Bone marrow (tissue), 2 donors: ENCODE measurements at regions not wholly inside any gene's neighbourhood (a gene's known extent, or its start where the extent isn't known, plus 50 kb on each side); places are given as distances from the start of the nearest gene placed in this dataset.

Experiments used
- DNase-seq, 2 donors: peaks; one replicate each; lab custom pipeline; 2025; lab: John Stamatoyannopoulos, UW

DNA sequence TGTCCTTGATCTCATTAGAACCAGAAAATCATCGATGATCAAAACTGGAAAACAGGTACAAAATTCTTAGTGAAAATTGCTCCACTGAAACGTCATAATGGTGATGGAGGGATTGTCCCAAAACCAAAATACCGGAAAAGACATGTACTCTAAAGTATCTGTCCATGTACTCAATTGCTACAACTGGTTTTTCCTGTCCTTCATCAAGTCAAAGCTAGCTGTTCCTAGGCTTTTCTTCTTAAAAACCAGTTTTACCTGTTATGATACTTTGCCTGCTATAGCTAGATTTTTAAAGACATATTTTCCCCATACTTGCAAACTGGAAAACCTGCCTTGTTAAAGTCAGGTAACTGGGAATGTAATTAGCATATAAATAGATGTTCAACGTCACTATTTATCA lies 50.5 kb upstream of the LRRC1 start:
- no peak for DNase-seq

GRCh38 chr6:53741034-53741823 lies 53.6 kb upstream of the LRRC1 start:
- DNase-seq: no peak

GRCh38 chr6:53737746-53738145 lies 57.1 kb upstream of the LRRC1 start:
- DNase-seq: no peak

- DNase-seq: no peak
Measured at GRCh38 chr6:53735896-53736295, 58.9 kb upstream of the LRRC1 start.

DNA sequence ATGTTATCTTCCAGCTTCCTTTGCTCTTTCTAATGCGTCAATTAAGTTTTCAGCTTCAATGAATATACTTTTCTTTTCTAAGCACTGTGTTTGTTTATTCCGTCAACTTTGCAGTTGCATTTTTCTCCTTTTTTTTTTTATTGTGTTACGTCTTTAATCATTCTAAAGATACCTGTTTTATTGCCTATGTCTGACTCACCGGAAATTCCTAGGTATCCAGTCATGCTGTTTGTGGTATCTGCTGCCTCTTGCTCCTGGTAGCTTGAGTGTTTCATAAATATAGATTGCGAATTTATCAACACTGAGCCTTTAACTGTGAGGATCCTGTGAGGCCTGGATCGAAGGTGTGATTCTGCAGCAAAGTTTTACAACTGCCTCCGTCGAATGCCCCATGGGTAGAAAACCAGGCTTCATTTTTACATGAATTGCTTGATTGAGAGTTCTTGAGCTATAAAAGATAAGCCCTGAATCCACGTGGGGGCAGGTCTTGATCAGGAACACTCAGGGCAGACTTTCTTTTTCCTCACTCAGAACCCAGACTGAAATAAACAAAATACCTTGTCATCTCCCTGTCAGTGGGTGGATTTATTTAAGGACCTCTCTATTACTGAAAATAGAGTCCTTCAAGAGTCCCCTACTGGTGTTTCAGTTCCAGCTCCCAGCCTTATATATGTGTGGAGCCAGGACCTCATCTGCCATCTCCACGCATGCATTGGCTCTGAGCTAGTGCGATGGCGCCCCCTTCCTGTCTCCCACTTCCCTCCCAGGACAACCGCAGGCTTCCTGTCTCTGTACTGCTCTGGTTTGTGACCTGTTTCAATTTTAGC lies 60.1 kb upstream of the LRRC1 start:
- DNase-seq: no peak

- DNase-seq: no peak
Measured at GRCh38 chr6:53731866-53732636, 62.8 kb upstream of the LRRC1 start.

- DNase-seq: no peak
Measured at GRCh38 chr6:53730767-53731166, 64.0 kb upstream of the LRRC1 start.

DNA sequence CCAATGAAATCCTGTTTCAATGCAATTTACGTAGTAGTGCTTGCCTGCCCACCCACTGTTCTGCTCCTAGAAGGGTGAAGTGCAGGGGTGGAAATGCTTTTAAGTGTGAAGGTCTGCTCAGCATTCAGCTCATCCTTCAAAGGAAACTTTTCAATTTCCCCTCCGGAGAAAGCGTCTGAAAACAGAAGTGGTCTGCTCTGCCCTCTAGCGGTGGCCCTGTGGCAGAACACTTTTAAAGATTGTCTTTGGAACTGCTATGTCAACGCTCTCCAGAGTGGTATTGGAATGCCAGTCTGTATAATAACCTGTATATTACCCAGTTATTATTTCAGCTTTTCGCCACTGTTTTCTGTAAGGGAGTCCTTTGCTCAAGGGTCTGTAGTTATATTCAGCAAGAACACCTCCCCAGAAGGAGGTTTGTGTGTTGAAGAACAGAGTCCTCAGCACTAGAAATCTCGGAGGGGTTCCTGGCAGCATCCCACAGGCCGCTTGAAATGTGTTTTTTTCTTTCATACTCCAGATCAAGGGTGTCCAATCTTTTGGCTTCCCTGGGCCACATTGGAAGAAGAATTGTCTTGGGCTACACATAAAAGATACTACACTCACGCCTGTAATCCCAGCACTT lies 63.1 kb upstream of the KLHL31 start:
- peak; percentile 6 to 19 for DNase-seq

GRCh38 chr6:53727748-53728147 lies 62.2 kb upstream of the KLHL31 start:
- no peak for DNase-seq

DNA sequence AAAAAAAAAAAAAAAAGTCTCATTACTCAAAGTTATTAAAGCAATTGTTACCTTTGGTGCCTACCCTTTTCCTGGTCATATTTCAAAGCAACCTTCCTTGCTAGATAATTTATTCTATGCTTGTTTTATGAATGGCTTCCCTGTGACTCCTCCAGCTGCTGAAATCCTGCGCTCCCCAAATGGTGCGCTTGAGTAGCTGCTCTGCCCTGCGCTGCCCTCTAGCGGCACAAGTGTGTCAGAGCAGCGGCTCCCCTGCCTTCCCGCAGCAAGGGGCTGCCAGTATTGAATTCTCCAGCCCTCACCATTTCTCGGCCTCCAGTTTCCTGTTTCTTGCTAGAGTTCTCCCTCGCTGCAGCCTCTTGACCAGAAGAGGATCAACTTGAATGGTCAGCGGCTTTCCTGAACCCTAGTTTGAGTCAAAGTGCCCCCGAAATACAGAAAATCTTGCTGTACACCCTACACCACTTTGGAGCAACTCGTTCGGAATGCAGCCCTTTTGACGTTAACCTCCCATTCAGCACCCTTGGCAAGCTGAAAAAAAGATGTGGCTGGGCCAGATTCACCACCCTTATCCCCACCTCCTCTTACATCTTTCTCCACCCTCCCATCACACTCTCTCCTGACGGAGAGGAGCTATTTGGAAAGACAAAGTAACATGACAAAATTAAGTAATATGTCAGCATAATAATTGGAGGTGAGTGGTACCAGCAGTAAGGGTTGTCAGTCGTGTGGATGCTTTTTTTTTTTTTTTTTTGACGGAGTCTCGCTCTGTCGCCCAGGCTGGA lies 60.4 kb upstream of the KLHL31 start:
- DNase-seq: peak; percentile 31 to 37

- no peak for DNase-seq
Measured at GRCh38 chr6:53724501-53724900, 58.9 kb upstream of the KLHL31 start.

GRCh38 chr6:53723331-53723730 lies 57.8 kb upstream of the KLHL31 start:
- no peak for DNase-seq

- DNase-seq: no peak
Measured at GRCh38 chr6:53721766-53722165, 56.2 kb upstream of the KLHL31 start.

GRCh38 chr6:53718597-53719460 lies 53.3 kb upstream of the KLHL31 start:
- DNase-seq: peak in 1 of 2 donors; percentile 36

GRCh38 chr6:53717566-53717965 lies 52.0 kb upstream of the KLHL31 start:
- no peak for DNase-seq

DNA sequence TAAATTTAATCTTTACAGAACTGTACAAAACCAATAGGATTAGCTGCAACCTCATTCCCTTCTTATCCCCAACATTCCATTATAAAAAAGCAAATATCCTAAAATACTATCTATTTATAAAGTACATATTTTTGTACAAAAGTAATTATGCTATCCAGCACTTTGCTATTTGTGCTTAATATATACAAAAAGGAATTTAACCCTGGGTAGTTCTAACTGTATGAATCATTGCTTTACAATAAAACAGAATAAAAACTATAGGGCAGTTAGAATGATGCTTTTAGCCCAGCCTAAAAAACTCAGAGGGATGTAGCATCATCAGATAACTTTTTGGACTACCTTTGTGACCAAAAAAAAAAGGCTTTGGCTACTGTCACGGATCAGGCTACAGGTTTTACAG lies 49.9 kb upstream of the KLHL31 start:
- DNase-seq: no peak
